B cell (primary cell): ENCODE measurements at regions not wholly inside any gene's neighbourhood (a gene's known extent, or its start where the extent isn't known, plus 50 kb on each side); places are given as distances from the start of the nearest gene placed in this dataset.

Source experiments
- EZH2 ChIP-seq: IDR thresholded peaks from 2 replicates; pipeline ENCODE4 v1.6.1; 2012; ENCODE audit warnings: borderline replicate concordance, low read depth, mild to moderate bottlenecking, moderate library complexity, low read length; ENCODE audit not compliant: insufficient read depth, poor library complexity, severe bottlenecking
- TF ChIP-seq, protein P1 (sequence below): fragments of 200-600 bp; IDR thresholded peaks from one replicate; pipeline ENCODE4 v1.8.0; 2022; ENCODE audit warnings: antibody characterized with exemption, mild to moderate bottlenecking

DNA sequence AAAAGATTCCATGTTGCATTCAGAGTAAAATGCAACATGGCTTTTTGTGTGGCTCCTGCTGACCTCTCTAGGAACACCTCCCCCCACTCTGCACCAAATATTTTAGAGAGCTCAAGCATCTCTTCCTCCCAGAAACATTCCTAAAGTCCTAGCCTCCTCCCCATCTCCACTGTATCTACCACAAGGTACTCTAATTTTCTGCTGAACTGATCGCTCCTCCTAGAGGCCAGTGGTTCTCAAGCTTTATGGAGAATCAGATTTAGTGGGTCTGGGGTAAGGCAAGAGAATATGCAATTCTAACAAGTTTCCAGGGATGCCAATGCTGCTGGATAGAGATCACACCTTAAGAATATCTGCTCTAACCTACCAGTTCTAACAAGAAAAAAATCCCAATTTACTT, 89.5 kb upstream of the HNRNPA3 start:
- TF ChIP-seq, protein P1, sequence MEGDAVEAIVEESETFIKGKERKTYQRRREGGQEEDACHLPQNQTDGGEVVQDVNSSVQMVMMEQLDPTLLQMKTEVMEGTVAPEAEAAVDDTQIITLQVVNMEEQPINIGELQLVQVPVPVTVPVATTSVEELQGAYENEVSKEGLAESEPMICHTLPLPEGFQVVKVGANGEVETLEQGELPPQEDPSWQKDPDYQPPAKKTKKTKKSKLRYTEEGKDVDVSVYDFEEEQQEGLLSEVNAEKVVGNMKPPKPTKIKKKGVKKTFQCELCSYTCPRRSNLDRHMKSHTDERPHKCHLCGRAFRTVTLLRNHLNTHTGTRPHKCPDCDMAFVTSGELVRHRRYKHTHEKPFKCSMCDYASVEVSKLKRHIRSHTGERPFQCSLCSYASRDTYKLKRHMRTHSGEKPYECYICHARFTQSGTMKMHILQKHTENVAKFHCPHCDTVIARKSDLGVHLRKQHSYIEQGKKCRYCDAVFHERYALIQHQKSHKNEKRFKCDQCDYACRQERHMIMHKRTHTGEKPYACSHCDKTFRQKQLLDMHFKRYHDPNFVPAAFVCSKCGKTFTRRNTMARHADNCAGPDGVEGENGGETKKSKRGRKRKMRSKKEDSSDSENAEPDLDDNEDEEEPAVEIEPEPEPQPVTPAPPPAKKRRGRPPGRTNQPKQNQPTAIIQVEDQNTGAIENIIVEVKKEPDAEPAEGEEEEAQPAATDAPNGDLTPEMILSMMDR: no peak
- no peak for TF ChIP-seq EZH2
